ENCODE measurements at regions not wholly inside any gene's neighbourhood (a gene's known extent, or its start where the extent isn't known, plus 50 kb on each side); places are given as distances from the start of the nearest gene placed in this dataset.
A peak's percentile ranks its signal among the peaks of the same experiment; 100 is the strongest.

DNA sequence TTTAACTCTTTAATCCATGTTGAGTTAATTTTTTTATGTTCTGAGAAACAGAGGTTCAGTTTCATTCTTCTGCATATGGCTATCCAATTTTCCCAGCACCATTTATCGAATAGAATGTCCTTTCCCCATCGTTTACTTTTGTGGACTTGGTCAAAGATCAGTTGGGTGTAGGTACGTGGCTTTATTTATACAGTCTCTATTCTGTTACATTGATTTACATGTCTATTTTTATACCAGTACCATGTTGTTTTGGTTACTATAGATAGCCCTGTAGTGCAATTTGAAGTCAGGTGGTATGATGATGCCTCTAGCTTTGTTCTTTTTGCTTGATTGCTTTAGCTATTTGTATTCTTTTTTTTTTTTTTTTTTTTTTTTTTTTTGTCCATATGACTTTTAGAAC is 462.0 kb downstream of the HTR1A start:
- Histone ChIP-seq H3K4me1 (ENCODE audit: insufficient read depth, low read length, poor library complexity, severe bottlenecking) (peaks cover 3% of the 10 kb centered on the region), H4K20me1 (ENCODE audit: insufficient read depth, low read length) (no peaks in the 10 kb centered on the region), H3K4me2 (ENCODE audit: low read length) (no peak overlapping the region), H3K9me3 (ENCODE audit: low read length) (no peaks in the 10 kb centered on the region), H3K36me3 (ENCODE audit: insufficient read depth, low read length) (no peaks in the 10 kb centered on the region), H3K4me3 (ENCODE audit: low read depth, low read length, poor library complexity, severe bottlenecking) (no peak overlapping the region), H3K79me2 (ENCODE audit: insufficient read depth, low read depth, low read length) (no peaks in the 10 kb centered on the region), H3K9me2 (ENCODE audit: insufficient read depth, low read length) (no peaks in the 10 kb centered on the region), H2AFZ (ENCODE audit: low read length) (no peak overlapping the region), H3K27ac (ENCODE audit: low read depth, low read length, poor library complexity, severe bottlenecking) (no peak overlapping the region)
- DNase-seq (ENCODE audit: low spot score), result peak; percentile 2
- POLR2A ChIA-PET, result interaction anchor here (0.7 kb wide), 2 partner anchors 198 to 1371 kb away, joined by 3 to 5 read pairs; no protein-coding TSS in a partner anchor
- TF ChIP-seq, protein P1, sequence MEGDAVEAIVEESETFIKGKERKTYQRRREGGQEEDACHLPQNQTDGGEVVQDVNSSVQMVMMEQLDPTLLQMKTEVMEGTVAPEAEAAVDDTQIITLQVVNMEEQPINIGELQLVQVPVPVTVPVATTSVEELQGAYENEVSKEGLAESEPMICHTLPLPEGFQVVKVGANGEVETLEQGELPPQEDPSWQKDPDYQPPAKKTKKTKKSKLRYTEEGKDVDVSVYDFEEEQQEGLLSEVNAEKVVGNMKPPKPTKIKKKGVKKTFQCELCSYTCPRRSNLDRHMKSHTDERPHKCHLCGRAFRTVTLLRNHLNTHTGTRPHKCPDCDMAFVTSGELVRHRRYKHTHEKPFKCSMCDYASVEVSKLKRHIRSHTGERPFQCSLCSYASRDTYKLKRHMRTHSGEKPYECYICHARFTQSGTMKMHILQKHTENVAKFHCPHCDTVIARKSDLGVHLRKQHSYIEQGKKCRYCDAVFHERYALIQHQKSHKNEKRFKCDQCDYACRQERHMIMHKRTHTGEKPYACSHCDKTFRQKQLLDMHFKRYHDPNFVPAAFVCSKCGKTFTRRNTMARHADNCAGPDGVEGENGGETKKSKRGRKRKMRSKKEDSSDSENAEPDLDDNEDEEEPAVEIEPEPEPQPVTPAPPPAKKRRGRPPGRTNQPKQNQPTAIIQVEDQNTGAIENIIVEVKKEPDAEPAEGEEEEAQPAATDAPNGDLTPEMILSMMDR (conservative IDR thresholded peaks at IDR 0.05; ENCODE audit: low read length), result no peak
- TF ChIP-seq EZH2phosphoT487 (IDR thresholded peaks at IDR 0.05; ENCODE audit: borderline replicate concordance, low read depth, low read length), result no peak
- intact Hi-C loops (cut with micrococcal nuclease; ENCODE audit: unreplicated experiment), result no loop called here
- no TSS peak for BruUV-seq (replicated peaks)
- CTCF ChIA-PET (ENCODE audit: unreplicated experiment), result no interaction called here

DNA sequence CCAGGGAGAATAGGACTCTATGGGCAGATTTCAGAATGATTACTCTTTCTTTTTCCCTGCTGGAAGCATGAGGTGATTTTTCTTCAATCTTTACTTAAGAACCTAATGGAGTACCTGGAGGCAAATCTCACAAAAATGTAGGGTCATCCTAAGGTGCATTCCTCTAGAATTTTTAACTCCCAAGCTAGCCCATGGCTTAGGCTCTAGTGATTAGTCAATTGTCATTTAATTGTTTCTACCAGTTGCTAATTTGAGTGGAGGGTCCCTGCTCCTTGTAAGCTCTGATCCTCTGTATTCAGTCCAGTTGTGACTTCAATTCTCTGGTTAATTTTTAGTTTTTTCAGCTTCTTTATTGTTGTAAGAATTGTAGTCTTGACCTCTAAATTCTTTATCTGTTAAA is 467.0 kb downstream of the HTR1A start:
- BruUV-seq (replicated peaks), result no TSS peak
- H3K9me2 ChIP-seq (ENCODE audit: insufficient read depth, low read length), result no peaks in the 10 kb centered on the region
- no peak overlapping the region for H3K4me3 ChIP-seq (ENCODE audit: low read depth, low read length, poor library complexity, severe bottlenecking)
- H4K20me1 ChIP-seq (ENCODE audit: insufficient read depth, low read length), result no peaks in the 10 kb centered on the region
- TF ChIP-seq, protein P1 (conservative IDR thresholded peaks at IDR 0.05; ENCODE audit: low read length), result no peak
- no peak for TF ChIP-seq EZH2phosphoT487 (IDR thresholded peaks at IDR 0.05; ENCODE audit: borderline replicate concordance, low read depth, low read length)
- no peaks in the 10 kb centered on the region for H3K9me3 ChIP-seq (ENCODE audit: low read length)
- no peak overlapping the region for H3K4me2 ChIP-seq (ENCODE audit: low read length)
- CTCF ChIA-PET (ENCODE audit: unreplicated experiment), result no interaction called here
- H2AFZ ChIP-seq (ENCODE audit: low read length), result no peak overlapping the region
- intact Hi-C loops (cut with micrococcal nuclease; ENCODE audit: unreplicated experiment), result no loop called here
- H3K79me2 ChIP-seq (ENCODE audit: insufficient read depth, low read depth, low read length), result no peaks in the 10 kb centered on the region
- POLR2A ChIA-PET, result interaction anchor here (0.7 kb wide), 1 partner anchor 21 kb away, joined by 6 read pairs; no protein-coding TSS in a partner anchor
- no peak for DNase-seq (ENCODE audit: low spot score)
- no peak overlapping the region for H3K27ac ChIP-seq (ENCODE audit: low read depth, low read length, poor library complexity, severe bottlenecking)
- peaks cover 3% of the 10 kb centered on the region for H3K4me1 ChIP-seq (ENCODE audit: insufficient read depth, low read length, poor library complexity, severe bottlenecking)
- H3K36me3 ChIP-seq (ENCODE audit: insufficient read depth, low read length), result no peaks in the 10 kb centered on the region

DNA sequence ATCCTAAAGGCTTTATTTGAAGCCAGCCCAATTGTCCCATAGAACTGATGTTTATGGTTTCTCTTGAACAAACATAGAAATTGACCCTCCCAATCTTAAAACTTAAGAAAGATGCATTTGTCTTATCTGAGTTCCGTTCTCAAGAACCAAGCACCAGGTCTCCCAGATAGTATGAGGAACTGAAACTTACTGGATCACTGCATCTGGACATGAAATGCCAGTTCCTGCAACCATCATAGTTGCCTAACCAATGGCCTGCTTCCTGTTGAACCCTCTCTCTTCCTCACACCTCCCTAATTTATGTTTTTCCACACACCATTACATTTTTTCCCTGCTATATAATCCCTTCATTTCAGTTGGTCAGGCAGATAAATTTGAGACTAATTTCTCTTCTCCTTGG is 478.9 kb downstream of the HTR1A start:
- H3K4me3 ChIP-seq (ENCODE audit: low read depth, low read length, poor library complexity, severe bottlenecking), result no peak overlapping the region
- peak; percentile 4 for DNase-seq (ENCODE audit: low spot score)
- no peaks in the 10 kb centered on the region for H3K9me3 ChIP-seq (ENCODE audit: low read length)
- no peak for TF ChIP-seq EZH2phosphoT487 (IDR thresholded peaks at IDR 0.05; ENCODE audit: borderline replicate concordance, low read depth, low read length)
- TF ChIP-seq, protein P1 (conservative IDR thresholded peaks at IDR 0.05; ENCODE audit: low read length), result no peak
- no TSS peak for BruUV-seq (replicated peaks)
- H3K9me2 ChIP-seq (ENCODE audit: insufficient read depth, low read length), result no peaks in the 10 kb centered on the region
- H4K20me1 ChIP-seq (ENCODE audit: insufficient read depth, low read length), result no peaks in the 10 kb centered on the region
- no peak overlapping the region for H2AFZ ChIP-seq (ENCODE audit: low read length)
- no peaks in the 10 kb centered on the region for H3K4me1 ChIP-seq (ENCODE audit: insufficient read depth, low read length, poor library complexity, severe bottlenecking)
- no peak overlapping the region for H3K4me2 ChIP-seq (ENCODE audit: low read length)
- ChIA-PET CTCF (ENCODE audit: unreplicated experiment) (no interaction called here), POLR2A (no interaction called here)
- intact Hi-C loops (cut with micrococcal nuclease; ENCODE audit: unreplicated experiment), result no loop called here
- H3K27ac ChIP-seq (ENCODE audit: low read depth, low read length, poor library complexity, severe bottlenecking), result no peak overlapping the region
- H3K79me2 ChIP-seq (ENCODE audit: insufficient read depth, low read depth, low read length), result no peaks in the 10 kb centered on the region
- no peaks in the 10 kb centered on the region for H3K36me3 ChIP-seq (ENCODE audit: insufficient read depth, low read length)
